ENCODE measurements at regions not wholly inside any gene's neighbourhood (a gene's known extent, or its start where the extent isn't known, plus 50 kb on each side); places are given as distances from the start of the nearest gene placed in this dataset.

GRCh38 chr5:73295921-73296320 is 122.9 kb downstream of the TMEM174 start:
- TF ChIP-seq POLR2AphosphoS5 (IDR thresholded peaks at IDR 0.05; ENCODE audit: insufficient read depth, low read depth, low read length) = no peak
- no peak for TF ChIP-seq POLR2A (IDR thresholded peaks at IDR 0.05; ENCODE audit: low read depth, low read length)
